ENCODE measurements at regions not wholly inside any gene's neighbourhood (a gene's known extent, or its start where the extent isn't known, plus 50 kb on each side); places are given as distances from the start of the nearest gene placed in this dataset.
A peak's percentile ranks its signal among the peaks of the same experiment; 100 is the strongest.

DNA sequence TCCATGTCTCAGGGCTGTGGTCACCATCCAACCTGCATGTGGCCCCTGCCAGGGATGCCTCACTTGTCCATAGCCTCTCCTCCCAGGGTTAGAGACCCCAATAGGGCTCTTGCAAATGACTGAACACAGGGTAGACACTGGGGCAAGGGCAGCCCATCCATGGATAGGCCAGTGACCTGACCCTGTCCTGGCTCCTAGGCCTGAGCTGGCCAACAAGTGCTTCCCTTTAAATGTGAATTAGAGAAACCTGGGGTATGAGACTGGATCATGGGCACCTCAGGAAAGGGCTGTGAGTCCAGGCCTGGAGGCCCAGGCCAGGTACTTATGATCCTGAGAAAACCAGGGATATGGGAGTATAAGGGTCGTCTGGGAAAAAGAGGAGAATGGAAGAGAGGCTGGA lies 64.5 kb downstream of the COPS8 start:
- DNase-seq (ENCODE audit: low spot score): no peak

GRCh38 chr2:237150831-237151375 lies 65.2 kb downstream of the COPS8 start:
- DNase-seq (ENCODE audit: low spot score): no peak

DNA sequence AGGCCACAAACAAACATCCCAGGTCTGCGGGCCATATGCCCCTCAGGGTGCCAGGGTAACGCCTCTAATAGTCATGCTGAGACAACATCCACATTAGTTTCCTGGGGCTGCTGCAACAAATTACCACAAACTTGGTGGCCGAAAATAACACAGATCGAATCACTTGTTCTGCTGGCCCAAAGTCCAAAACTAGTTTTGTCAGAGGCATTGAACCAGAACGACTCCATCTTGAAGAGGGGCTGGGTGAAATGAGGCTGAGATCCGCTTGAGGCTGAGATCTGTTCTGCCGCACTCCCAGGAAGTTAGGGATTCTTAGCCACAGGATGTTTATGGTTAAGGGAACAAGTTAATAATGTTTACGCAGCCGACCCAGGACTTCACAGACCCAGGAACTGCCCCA lies 66.7 kb downstream of the COPS8 start:
- no peak for DNase-seq (ENCODE audit: low spot score)

DNA sequence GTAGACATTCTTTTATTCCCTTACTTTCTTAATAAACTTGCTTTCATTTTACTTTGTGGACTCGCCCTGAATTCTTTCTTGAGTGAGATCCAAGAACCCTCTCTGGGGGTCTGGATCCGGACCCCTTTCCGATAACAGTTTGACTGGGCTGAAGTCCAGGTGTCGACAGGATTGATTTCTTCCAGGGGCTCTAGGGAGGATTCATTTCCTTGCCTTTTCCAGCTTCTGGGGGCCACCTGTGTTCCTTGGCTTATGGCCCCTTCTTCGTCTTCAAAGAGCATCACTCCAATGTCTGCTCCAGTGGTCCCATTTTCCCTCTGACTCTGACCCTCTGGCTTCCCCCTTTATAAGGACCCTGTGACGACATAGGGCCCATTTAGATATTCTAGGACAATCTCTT lies 67.5 kb downstream of the COPS8 start:
- no peak for DNase-seq (ENCODE audit: low spot score)

- DNase-seq (ENCODE audit: low spot score): peak; percentile 60
Observed at GRCh38 chr2:237154082-237154638, 68.5 kb downstream of the COPS8 start.

GRCh38 chr2:237154884-237155851 lies 69.5 kb downstream of the COPS8 start:
- no peak for DNase-seq (ENCODE audit: low spot score)

DNA sequence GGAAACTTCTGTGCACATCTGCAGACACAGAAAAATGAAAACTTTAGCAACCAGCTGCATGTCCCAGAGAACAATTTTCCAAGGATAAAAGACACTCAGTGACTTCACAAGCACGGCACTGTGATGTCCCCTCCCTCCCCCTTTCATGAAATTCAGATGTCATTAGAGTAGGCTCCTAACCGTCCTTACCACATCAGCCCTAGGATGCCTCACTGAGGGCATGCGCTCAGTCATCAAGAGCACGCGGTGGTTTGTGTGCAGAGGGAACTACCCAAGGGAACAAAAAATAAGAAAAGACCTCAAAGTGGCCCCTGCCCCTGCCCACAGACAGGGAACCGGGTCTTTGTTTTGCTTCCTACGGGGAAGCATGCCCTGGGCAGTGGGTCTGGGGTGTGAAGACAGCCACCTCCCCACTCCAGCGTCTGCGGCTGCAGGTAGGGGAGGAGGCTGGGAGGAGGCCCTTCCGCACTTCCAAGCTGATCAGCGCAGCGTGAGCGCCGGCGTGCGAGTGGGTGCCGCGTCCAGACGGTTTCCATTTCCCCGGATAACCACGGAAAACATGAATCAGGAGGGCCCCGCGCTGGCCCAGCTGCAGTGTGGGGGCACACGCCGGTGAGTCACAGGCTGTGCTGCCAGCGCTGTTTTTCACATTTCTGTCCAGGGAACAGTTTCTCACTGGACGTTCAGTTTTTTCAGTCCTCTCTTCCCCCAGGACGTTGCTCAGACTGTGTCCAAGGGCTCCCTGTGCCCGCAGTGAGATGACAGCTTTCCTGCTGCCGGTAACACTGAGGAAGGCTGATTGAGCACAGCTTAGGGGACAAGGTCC lies 70.6 kb downstream of the COPS8 start:
- DNase-seq (ENCODE audit: low spot score): peak; percentile 95

DNA sequence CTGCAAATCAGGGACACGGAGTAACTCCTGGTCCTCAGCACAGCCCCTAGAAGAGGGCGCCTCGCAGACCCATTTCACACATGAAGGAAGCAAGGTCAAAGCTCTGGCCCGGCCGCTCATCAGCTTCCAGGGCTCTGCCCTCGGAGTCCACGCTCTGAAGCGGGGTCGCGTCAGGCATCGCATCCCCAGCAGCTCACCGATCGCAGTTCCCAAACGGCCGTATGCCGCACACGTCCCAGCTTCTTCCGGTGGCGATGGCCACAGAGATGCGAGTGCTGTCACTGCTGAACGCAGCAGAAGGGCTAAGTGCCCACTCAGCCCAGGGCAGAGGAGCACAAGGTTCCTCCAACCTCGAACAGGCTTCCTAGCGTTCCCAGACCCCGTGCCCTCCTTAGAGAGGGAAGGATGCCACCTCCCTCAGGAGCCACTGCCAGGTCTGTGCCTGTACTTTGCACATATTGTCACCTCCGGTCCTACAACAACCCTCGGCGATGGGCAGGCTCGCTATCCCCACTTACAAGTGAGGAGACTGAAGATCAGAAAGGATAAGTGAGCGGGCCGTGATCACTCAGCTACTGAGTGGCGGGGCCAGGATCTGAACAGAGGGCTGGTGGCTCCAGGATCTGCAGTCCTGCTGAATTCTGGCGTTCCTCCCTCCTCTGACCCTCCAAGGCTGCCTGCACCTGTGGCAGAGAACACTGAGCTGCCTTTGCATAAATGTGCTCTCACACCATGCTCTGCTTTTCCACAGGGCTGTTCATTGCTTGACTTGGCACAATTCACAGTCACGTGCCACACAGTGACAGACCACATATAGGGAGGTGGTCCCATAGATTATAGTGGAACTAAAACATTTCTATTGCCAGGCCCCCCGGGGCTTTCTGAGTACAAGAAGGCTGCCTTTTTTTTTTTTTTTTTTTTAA lies 71.4 kb downstream of the COPS8 start:
- no peak for DNase-seq (ENCODE audit: low spot score)

DNA sequence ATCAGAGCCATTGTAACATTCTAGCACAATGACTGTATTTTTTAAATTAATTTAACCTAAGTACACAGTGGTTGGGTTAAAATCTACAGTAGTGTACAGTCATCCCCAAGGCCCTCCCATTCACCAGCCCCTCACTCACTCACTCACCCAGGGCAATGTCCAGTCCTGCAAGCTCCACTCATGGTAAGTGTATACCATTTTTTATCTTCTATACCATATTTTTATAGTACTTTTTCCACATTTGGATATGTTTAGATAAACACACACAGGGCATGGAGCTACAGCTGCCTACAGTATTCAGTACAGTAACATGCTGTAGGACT lies 72.1 kb downstream of the COPS8 start:
- no peak for DNase-seq (ENCODE audit: low spot score)

- no peak for DNase-seq (ENCODE audit: low spot score)
Observed at GRCh38 chr2:237158194-237158593, 72.5 kb downstream of the COPS8 start.

- no peak for DNase-seq (ENCODE audit: low spot score)
Observed at GRCh38 chr2:237159006-237159911, 73.6 kb downstream of the COPS8 start.

DNA sequence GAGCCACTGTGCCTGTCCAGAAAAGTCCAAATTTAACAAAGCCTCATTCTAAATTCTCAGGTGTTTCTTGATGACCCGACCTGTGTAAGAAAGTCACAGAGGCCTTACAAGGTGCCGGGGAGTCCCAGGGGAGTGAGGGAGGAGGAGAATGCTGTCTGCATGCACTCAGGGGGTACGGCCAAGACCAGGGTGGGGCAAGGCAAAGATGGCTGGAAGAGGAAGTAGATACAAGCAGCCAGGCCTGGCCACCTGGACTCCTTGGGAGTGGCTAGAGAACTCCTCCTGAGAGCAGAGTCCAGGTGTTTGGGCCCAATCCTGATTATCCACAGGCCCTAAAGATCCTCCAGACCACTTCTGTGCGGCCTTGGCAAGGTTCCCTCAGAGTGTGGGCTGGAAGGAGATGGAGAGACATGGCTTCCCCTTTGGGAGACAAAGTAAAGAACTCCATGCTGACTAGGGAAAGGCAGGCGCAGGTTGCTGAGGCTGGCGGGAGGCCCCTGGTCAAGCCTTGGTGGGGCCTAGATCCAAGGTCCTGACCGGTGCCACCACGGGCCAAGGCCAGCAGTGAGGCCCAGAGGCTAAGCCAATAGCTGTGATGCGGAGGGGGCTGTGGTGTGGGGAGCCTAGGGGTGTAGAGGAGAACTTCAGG lies 74.7 kb downstream of the COPS8 start:
- no peak for DNase-seq (ENCODE audit: low spot score)

GRCh38 chr2:237161189-237161588 lies 75.5 kb downstream of the COPS8 start:
- DNase-seq (ENCODE audit: low spot score): peak; percentile 28

DNA sequence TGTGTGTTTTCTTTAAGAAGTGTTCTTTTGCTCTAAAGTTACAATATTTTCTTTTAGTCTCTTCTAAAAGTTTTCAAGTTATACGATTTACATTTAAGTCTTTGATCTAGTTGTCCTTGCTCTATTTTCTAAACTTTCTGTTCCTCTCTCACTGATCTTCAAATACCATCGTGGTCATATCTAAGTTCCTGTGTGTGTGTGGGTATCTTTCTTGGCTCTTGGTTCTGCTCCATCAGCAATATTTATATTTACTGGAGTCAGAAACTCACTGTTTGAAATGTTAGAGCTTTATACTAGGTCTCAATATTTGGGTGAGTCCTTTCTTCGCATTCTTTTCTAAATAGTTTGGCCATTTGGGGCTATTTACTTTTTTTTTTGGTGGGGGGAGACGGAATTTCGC lies 77.3 kb downstream of the COPS8 start:
- no peak for DNase-seq (ENCODE audit: low spot score)

GRCh38 chr2:237164474-237165042 lies 78.9 kb downstream of the COPS8 start:
- DNase-seq (ENCODE audit: low spot score): no peak

GRCh38 chr2:237165405-237166276 lies 80.0 kb downstream of the COPS8 start:
- peak; percentile 50 for DNase-seq (ENCODE audit: low spot score)

DNA sequence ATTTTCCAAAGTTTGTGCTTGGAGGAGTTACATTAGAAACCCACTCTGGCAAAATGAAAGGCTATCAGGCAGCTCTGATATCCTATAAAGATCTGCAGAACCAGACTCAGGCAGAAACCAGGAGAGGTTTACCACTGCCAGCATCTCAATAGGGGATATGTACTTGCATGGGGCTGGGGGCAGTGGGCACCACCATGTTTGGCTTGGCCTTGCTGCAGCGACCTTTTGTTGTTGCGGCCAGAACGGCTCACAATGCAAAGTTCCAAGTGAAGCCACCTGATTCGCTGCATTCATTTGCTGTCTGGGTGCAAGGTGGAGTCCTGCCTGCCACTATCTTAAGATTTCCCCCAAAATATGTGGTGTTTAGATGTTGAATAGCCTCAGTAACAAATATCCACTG lies 81.3 kb downstream of the COPS8 start:
- DNase-seq (ENCODE audit: low spot score): no peak

DNA sequence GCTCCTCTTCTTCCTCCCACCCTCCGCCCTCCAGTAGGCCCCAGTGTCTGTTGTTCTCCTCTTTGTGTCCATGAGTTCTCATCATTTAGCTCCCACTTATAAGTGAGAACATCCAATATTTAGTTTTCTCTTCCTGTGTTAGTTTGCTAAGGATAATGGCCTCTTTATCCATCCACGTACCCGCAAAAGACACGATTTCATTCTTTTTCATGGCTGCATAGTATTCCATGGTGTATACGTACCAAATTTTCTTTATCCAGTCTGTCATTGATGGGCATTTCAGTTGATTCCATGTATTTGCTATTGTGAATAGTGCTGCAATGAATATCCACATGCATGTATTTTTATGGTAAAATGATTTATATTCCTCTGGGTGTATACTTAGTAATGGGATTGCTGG lies 82.2 kb downstream of the COPS8 start:
- no peak for DNase-seq (ENCODE audit: low spot score)

- peak; percentile 44 for DNase-seq (ENCODE audit: low spot score)
Observed at GRCh38 chr2:237170020-237170419, 84.3 kb downstream of the COPS8 start.
